Astrocyte of the cerebellum (primary cell): ENCODE measurements at regions not wholly inside any gene's neighbourhood (a gene's known extent, or its start where the extent isn't known, plus 50 kb on each side); places are given as distances from the start of the nearest gene placed in this dataset.

ENCODE experiments used
- DNase-seq: peaks from one replicate; pipeline ENCODE4 v3.0.0-alpha.2; 2011; ENCODE audit warnings: low read depth
- H3K4me3 ChIP-seq: 2 replicates; pipeline ENCODE4 v1.5.1; 2011; ENCODE audit warnings: mild to moderate bottlenecking, low read depth, low read length, moderate library complexity
- CTCF ChIP-seq: IDR thresholded peaks from 2 replicates; pipeline ENCODE4 v1.5.1; 2012; ENCODE audit warnings: low read length, low read depth, moderate library complexity, mild to moderate bottlenecking; ENCODE audit errors: missing control alignments
- in situ Hi-C: cut with HindIII; loops from 2 replicates; pipeline ENCODE4 v1.10.0; 2017; ENCODE audit warnings: low sequenced_read_pairs

- no peak for DNase-seq
- H3K4me3 ChIP-seq = no peak overlapping the region
- TF ChIP-seq CTCF = no peak
- in situ Hi-C loops = no loop called here
Observed at GRCh38 chr2:121906170-121906569, 150.7 kb downstream of the TSN start.

- in situ Hi-C loops = no loop called here
- H3K4me3 ChIP-seq = no peak overlapping the region
- no peak for DNase-seq
- no peak for TF ChIP-seq CTCF
Observed at GRCh38 chr2:121907928-121908327, 152.5 kb downstream of the TSN start.

- H3K4me3 ChIP-seq = no peak overlapping the region
- DNase-seq = no peak
- in situ Hi-C loops = no loop called here
- TF ChIP-seq CTCF = no peak
Observed at GRCh38 chr2:121910139-121910538, 154.7 kb downstream of the TSN start.

GRCh38 chr2:121911036-121911435 is 155.6 kb downstream of the TSN start:
- TF ChIP-seq CTCF = no peak
- H3K4me3 ChIP-seq = no peak overlapping the region
- in situ Hi-C loops = no loop called here
- no peak for DNase-seq

GRCh38 chr2:121917143-121917542 is 161.7 kb downstream of the TSN start:
- H3K4me3 ChIP-seq = no peak overlapping the region
- DNase-seq = no peak
- TF ChIP-seq CTCF = no peak
- in situ Hi-C loops = no loop called here

- in situ Hi-C loops = no loop called here
- no peak for DNase-seq
- H3K4me3 ChIP-seq = no peak overlapping the region
- no peak for TF ChIP-seq CTCF
Observed at GRCh38 chr2:121918231-121918630, 162.8 kb downstream of the TSN start.

- in situ Hi-C loops = no loop called here
- no peak for DNase-seq
- no peak overlapping the region for H3K4me3 ChIP-seq
- TF ChIP-seq CTCF = no peak
Observed at GRCh38 chr2:121919803-121920202, 164.4 kb downstream of the TSN start.
